ENCODE measurements at regions not wholly inside any gene's neighbourhood (a gene's known extent, or its start where the extent isn't known, plus 50 kb on each side); places are given as distances from the start of the nearest gene placed in this dataset.

GRCh38 chr10:85170026-85170425, 841.6 kb downstream of the CCSER2 start:
- H3K36me3 ChIP-seq (ENCODE audit: insufficient read depth, low read length): no peaks in the 10 kb centered on the region
- H2AFZ ChIP-seq (ENCODE audit: low read length): no peak overlapping the region
- no peaks in the 10 kb centered on the region for H3K9me2 ChIP-seq (replicated peaks; ENCODE audit: low read depth, low read length)
- H3K4me1 ChIP-seq (ENCODE audit: insufficient read depth, low read length, poor library complexity, severe bottlenecking): no peaks in the 10 kb centered on the region
- no peak overlapping the region for H3K9ac ChIP-seq (ENCODE audit: low read depth, low read length, poor library complexity, severe bottlenecking)
- H3K27me3 ChIP-seq (ENCODE audit: insufficient read depth, low read length, poor library complexity, severe bottlenecking): no peaks in the 10 kb centered on the region
- H3K4me3 ChIP-seq (ENCODE audit: low read length, poor library complexity, severe bottlenecking): no peak overlapping the region
- no peaks in the 10 kb centered on the region for H3F3A ChIP-seq (ENCODE audit: low read depth)
- H4K20me1 ChIP-seq (ENCODE audit: insufficient read depth, low read length, poor library complexity, severe bottlenecking): no peaks in the 10 kb centered on the region
- H3K79me2 ChIP-seq (ENCODE audit: insufficient read depth, low read length): no peaks in the 10 kb centered on the region
- H3K4me2 ChIP-seq (ENCODE audit: low read depth, low read length, poor library complexity, severe bottlenecking): no peak overlapping the region
- TF ChIP-seq EZH2phosphoT487 (IDR thresholded peaks at IDR 0.05; ENCODE audit: borderline replicate concordance) (no peak), CTCF (conservative IDR thresholded peaks at IDR 0.05; ENCODE audit: low read length) (no peak)
- no peaks in the 10 kb centered on the region for H3K9me3 ChIP-seq (ENCODE audit: insufficient read depth, low read depth, low read length)

- H2AFZ ChIP-seq (ENCODE audit: low read length): no peak overlapping the region
These were observed 847.2 kb downstream of the CCSER2 start for GRCh38 chr10:85175635-85176034.

GRCh38 chr10:85177767-85178166, 849.4 kb downstream of the CCSER2 start:
- Histone ChIP-seq H3K27me3 (ENCODE audit: insufficient read depth, low read length, poor library complexity, severe bottlenecking) (no peaks in the 10 kb centered on the region), H3K9ac (ENCODE audit: low read depth, low read length, poor library complexity, severe bottlenecking) (no peak overlapping the region), H3K4me3 (ENCODE audit: low read length, poor library complexity, severe bottlenecking) (no peak overlapping the region), H3K4me1 (ENCODE audit: insufficient read depth, low read length, poor library complexity, severe bottlenecking) (no peaks in the 10 kb centered on the region), H4K20me1 (ENCODE audit: insufficient read depth, low read length, poor library complexity, severe bottlenecking) (no peaks in the 10 kb centered on the region), H2AFZ (ENCODE audit: low read length) (no peak overlapping the region), H3K79me2 (ENCODE audit: insufficient read depth, low read length) (no peaks in the 10 kb centered on the region), H3K9me3 (ENCODE audit: insufficient read depth, low read depth, low read length) (no peaks in the 10 kb centered on the region), H3K36me3 (ENCODE audit: insufficient read depth, low read length) (no peaks in the 10 kb centered on the region), H3F3A (ENCODE audit: low read depth) (no peaks in the 10 kb centered on the region), H3K9me2 (replicated peaks; ENCODE audit: low read depth, low read length) (no peaks in the 10 kb centered on the region), H3K4me2 (ENCODE audit: low read depth, low read length, poor library complexity, severe bottlenecking) (no peak overlapping the region)
- no peak for TF ChIP-seq CTCF (conservative IDR thresholded peaks at IDR 0.05; ENCODE audit: low read length)
- TF ChIP-seq EZH2phosphoT487 (IDR thresholded peaks at IDR 0.05; ENCODE audit: borderline replicate concordance): no peak

More at GRCh38 chr10:85175635-85176034, 847.2 kb downstream of the CCSER2 start:
- Histone ChIP-seq H3F3A (ENCODE audit: low read depth) (no peaks in the 10 kb centered on the region), H3K4me2 (ENCODE audit: low read depth, low read length, poor library complexity, severe bottlenecking) (no peak overlapping the region), H3K9me2 (replicated peaks; ENCODE audit: low read depth, low read length) (no peaks in the 10 kb centered on the region), H3K4me3 (ENCODE audit: low read length, poor library complexity, severe bottlenecking) (no peak overlapping the region), H4K20me1 (ENCODE audit: insufficient read depth, low read length, poor library complexity, severe bottlenecking) (no peaks in the 10 kb centered on the region), H3K4me1 (ENCODE audit: insufficient read depth, low read length, poor library complexity, severe bottlenecking) (no peaks in the 10 kb centered on the region), H3K36me3 (ENCODE audit: insufficient read depth, low read length) (no peaks in the 10 kb centered on the region), H3K27me3 (ENCODE audit: insufficient read depth, low read length, poor library complexity, severe bottlenecking) (no peaks in the 10 kb centered on the region), H3K9me3 (ENCODE audit: insufficient read depth, low read depth, low read length) (no peaks in the 10 kb centered on the region), H3K79me2 (ENCODE audit: insufficient read depth, low read length) (no peaks in the 10 kb centered on the region), H3K9ac (ENCODE audit: low read depth, low read length, poor library complexity, severe bottlenecking) (no peak overlapping the region)
- TF ChIP-seq CTCF (conservative IDR thresholded peaks at IDR 0.05; ENCODE audit: low read length): no peak
- TF ChIP-seq EZH2phosphoT487 (IDR thresholded peaks at IDR 0.05; ENCODE audit: borderline replicate concordance): no peak

Measured in Loucy (cell line).